HCT116 (cell line): ENCODE measurements at regions not wholly inside any gene's neighbourhood (a gene's known extent, or its start where the extent isn't known, plus 50 kb on each side); places are given as distances from the start of the nearest gene placed in this dataset.

Experiments
- ATAC-seq: fragments of 200-7000 bp; cut with Tn5 transposase; 2 replicates; pipeline ENCODE4 v1.9.1; 2020; ENCODE audit warnings: mild to moderate bottlenecking, moderate library complexity
- BruUV-seq: library from RNA; stranded (reverse); fragments of 400-500 nt; replicated peaks from 2 replicates; lab custom pipeline; 2021; lab: Mats Ljungman, UMichigan
- CTCF ChIA-PET: fragments of 300-600 bp; sonication (Branson Sonifier 250); formaldehyde crosslinking; loops from one replicate; lab custom pipeline; 2021; ENCODE audit warnings: antibody characterized with exemption; lab: Charles Lee
- POLR2A ChIA-PET: fragments of 300-600, 350-600 bp; sonication (Branson Sonifier 250); formaldehyde crosslinking; loops from one replicate; lab custom pipeline; 2021; ENCODE audit warnings: antibody characterized with exemption; lab: Charles Lee
- RAD21 ChIA-PET, 2 experiments: fragments of 300-600 bp; sonication (Branson Sonifier 250); formaldehyde crosslinking; loops; one replicate each; lab custom pipeline; 2023; ENCODE audit warnings: low total read pairs in 2 of 2; ENCODE audit not compliant: uncharacterized antibody in 2 of 2, unreplicated experiment in 2 of 2, low non-redundant PET in 1 of 2; lab: Charles Lee
- DNase-seq: peaks from one replicate; pipeline ENCODE4 v3.0.0-alpha.2; 2010; ENCODE audit warnings: low read depth, low spot score
- H2AFZ ChIP-seq: fragments of 200-600 bp; shearing (Covaris generic), sonication (generic); 2 replicates; pipeline ENCODE4 v1.6.1; 2017; ENCODE audit warnings: low read depth, mixed run types, mixed read lengths, antibody characterized with exemption, low read length; ENCODE audit not compliant: poor library complexity, severe bottlenecking
- H3K27ac ChIP-seq: 2 replicates; pipeline ENCODE4 v1.5.1; 2012; ENCODE audit warnings: low read depth, low read length
- H3K27me3 ChIP-seq: fragments of 200-600 bp; sonication (generic); 2 replicates; pipeline ENCODE4 v1.6.1; 2016; ENCODE audit warnings: mixed run types, low read length, mixed read lengths; ENCODE audit not compliant: insufficient read depth
- H3K36me3 ChIP-seq, 2 experiments: fragments of 200-500 bp in 1 of 2; fragments of 200-600 bp in 1 of 2; sonication (Bioruptor generic) in 1 of 2; sonication (generic) in 1 of 2; 2 replicates each; pipeline versions ENCODE4 v1.5.1 to v1.6.1; 2014 to 2016; ENCODE audit warnings: low read length in 2 of 2, inconsistent platforms in 1 of 2, mixed read lengths in 1 of 2, mixed run types in 1 of 2; ENCODE audit not compliant: insufficient read depth in 2 of 2, control insufficient read depth in 1 of 2
- H3K4me1 ChIP-seq, 2 experiments: fragments of 200-600 bp in 1 of 2; sonication (generic) in 1 of 2; 2 replicates each; pipeline versions ENCODE4 v1.5.1 to v1.6.1; 2012 to 2017; ENCODE audit warnings: low read length in 2 of 2, inconsistent platforms in 1 of 2, mild to moderate bottlenecking in 1 of 2, mixed read lengths in 1 of 2, mixed run types in 1 of 2, moderate library complexity in 1 of 2; ENCODE audit not compliant: insufficient read depth in 2 of 2, control insufficient read depth in 1 of 2
- H3K4me2 ChIP-seq: fragments of 200-600 bp; sonication (generic); 2 replicates; pipeline ENCODE4 v1.6.1; 2017; ENCODE audit warnings: mixed run types, low read length, mixed read lengths
- H3K4me3 ChIP-seq, 2 experiments: fragments of 200-600 bp in 1 of 2; sonication (generic) in 1 of 2; replicated peaks in 1 of 2; 2 replicates each; pipeline ENCODE4 v1.5.1; 2011 to 2016; ENCODE audit warnings: low read length in 2 of 2, control low read depth in 1 of 2, low read depth in 1 of 2, mild to moderate bottlenecking in 1 of 2, mixed read lengths in 1 of 2, mixed run types in 1 of 2
- H3K79me2 ChIP-seq: fragments of 200-600 bp; sonication (generic); 2 replicates; pipeline ENCODE4 v1.6.1; 2017; ENCODE audit warnings: mild to moderate bottlenecking, mixed run types, low read length, moderate library complexity, mixed read lengths; ENCODE audit not compliant: insufficient read depth
- H3K9ac ChIP-seq: fragments of 200-600 bp; sonication (generic); 2 replicates; pipeline ENCODE4 v1.6.1; 2016; ENCODE audit warnings: low read length, mixed read lengths
- H3K9me2 ChIP-seq: fragments of 200-600 bp; sonication (generic), shearing (Covaris generic); 2 replicates; pipeline ENCODE4 v1.6.1; 2017; ENCODE audit warnings: mixed run types, mild to moderate bottlenecking, moderate library complexity; ENCODE audit not compliant: insufficient read depth
- H3K9me3 ChIP-seq, 2 experiments: fragments of 200-500 bp in 1 of 2; fragments of 200-600 bp in 1 of 2; sonication (Bioruptor generic) in 1 of 2; sonication (generic) in 1 of 2; 2 replicates each; pipeline ENCODE4 v1.6.1; 2014 to 2017; ENCODE audit warnings: low read length in 2 of 2, mixed read lengths in 2 of 2, inconsistent platforms in 1 of 2, low read depth in 1 of 2, mild to moderate bottlenecking in 1 of 2, mixed run types in 1 of 2, moderate library complexity in 1 of 2; ENCODE audit not compliant: control insufficient read depth in 1 of 2, insufficient read depth in 1 of 2
- H4K20me1 ChIP-seq: fragments of 200-600 bp; sonication (generic), shearing (Covaris generic); 2 replicates; pipeline ENCODE4 v1.6.1; 2017; ENCODE audit warnings: mixed run types, mild to moderate bottlenecking, moderate library complexity; ENCODE audit not compliant: insufficient read depth
- EZH2 ChIP-seq: fragments of 200-600 bp; sonication (generic); IDR thresholded peaks from 2 replicates; pipeline ENCODE4 v1.6.1; 2017; ENCODE audit warnings: antibody characterized with exemption, mixed run types
- EZH2phosphoT487 ChIP-seq: fragments of 200-600 bp; IDR thresholded peaks from 2 replicates; pipeline ENCODE4 v1.6.1; 2018; ENCODE audit warnings: antibody characterized with exemption, borderline replicate concordance
- FOSL1 ChIP-seq: IDR thresholded peaks from 2 replicates; pipeline ENCODE4 v1.6.1; 2012; ENCODE audit warnings: low read depth
- POLR2AphosphoS5 ChIP-seq: IDR thresholded peaks from 2 replicates; pipeline ENCODE4 v1.6.1; 2011; ENCODE audit warnings: mild to moderate bottlenecking, low read depth, low read length, moderate library complexity
- SRF ChIP-seq: IDR thresholded peaks from 2 replicates; pipeline ENCODE4 v1.6.1; 2012; ENCODE audit warnings: low read depth
- TCF7L2 ChIP-seq: IDR thresholded peaks from 2 replicates; pipeline ENCODE4 v1.7.0; 2011; ENCODE audit warnings: borderline replicate concordance, inconsistent platforms; ENCODE audit not compliant: insufficient read depth, insufficient read length; ENCODE audit errors: extremely low read depth
- YY1 ChIP-seq: IDR thresholded peaks from 2 replicates; pipeline ENCODE4 v1.6.1; 2011; ENCODE audit warnings: low read length, low read depth, moderate library complexity, mild to moderate bottlenecking; ENCODE audit not compliant: insufficient replicate concordance; ENCODE audit errors: extremely low read depth
- ZNF274 ChIP-seq: fragments of 200-500 bp; sonication (Bioruptor generic); IDR thresholded peaks from 2 replicates; pipeline ENCODE4 v1.6.1; 2014; ENCODE audit warnings: mild to moderate bottlenecking, low read depth, low read length, inconsistent platforms
- intact Hi-C: fragments of 100-400 bp; cut with micrococcal nuclease; formaldehyde crosslinking; loops from 2 replicates; pipeline ENCODE4 v1.10.0; 2022
- TF ChIP-seq, protein P1 (sequence below): IDR thresholded peaks from 2 replicates; pipeline ENCODE4 v1.6.1; 2012; ENCODE audit warnings: low read depth
- TF ChIP-seq, protein P2 (sequence below): IDR thresholded peaks from 2 replicates; pipeline ENCODE4 v1.6.1; 2011; ENCODE audit warnings: mild to moderate bottlenecking, low read length, moderate library complexity; ENCODE audit not compliant: insufficient replicate concordance; ENCODE audit errors: extremely low read depth

DNA sequence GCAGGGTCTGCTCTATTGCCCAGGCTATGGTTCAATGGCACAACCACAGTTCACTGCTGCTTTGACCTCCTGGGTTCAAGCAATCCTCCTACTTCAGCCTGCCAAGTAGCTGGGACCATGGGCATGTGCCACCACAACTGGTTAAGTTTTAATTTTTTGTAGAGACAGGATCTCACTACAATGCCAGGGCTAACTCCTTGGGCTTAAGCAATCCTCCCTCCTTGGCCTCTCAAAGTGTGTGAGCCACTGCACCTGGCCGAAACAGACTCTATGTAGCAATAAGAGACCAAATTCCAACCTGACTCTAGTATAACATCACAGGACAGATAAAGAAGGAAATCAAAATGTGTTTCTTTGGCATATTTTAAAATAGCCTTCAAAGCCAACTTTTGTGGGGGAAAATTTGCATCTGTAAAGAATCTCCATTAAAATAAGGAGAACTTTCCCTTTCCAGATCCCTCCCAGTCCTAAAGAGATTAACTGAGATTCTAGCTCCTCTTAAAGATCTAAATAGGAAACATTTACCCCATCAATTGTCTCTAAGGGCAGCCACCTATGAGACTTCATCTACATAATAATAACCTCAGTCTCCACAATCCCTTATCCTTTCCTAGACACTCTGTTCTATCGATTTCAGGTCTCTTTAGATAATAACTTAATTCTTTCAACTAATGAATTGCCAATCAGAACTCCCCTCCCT is 94.7 kb upstream of the PLCB4 start:
- Histone ChIP-seq H3K4me2 (no peak overlapping the region), H3K9me3 (no peaks in the 10 kb centered on the region)
- POLR2A ChIA-PET, result no interaction called here

More for the DNA sequence above, 94.7 kb upstream of the PLCB4 start:
- no peak overlapping the region for H3K9ac ChIP-seq
- no peak overlapping the region for H3K4me3 ChIP-seq
- H3K9me2 ChIP-seq, result no peaks in the 10 kb centered on the region
- no peak for DNase-seq
- no peak overlapping the region for H3K27ac ChIP-seq
- BruUV-seq, result no TSS peak
- CTCF ChIA-PET, result no interaction called here
- intact Hi-C loops, result no loop called here
- no peak for ATAC-seq
- RAD21 ChIA-PET, result no interaction called here
- TF ChIP-seq, protein P1, sequence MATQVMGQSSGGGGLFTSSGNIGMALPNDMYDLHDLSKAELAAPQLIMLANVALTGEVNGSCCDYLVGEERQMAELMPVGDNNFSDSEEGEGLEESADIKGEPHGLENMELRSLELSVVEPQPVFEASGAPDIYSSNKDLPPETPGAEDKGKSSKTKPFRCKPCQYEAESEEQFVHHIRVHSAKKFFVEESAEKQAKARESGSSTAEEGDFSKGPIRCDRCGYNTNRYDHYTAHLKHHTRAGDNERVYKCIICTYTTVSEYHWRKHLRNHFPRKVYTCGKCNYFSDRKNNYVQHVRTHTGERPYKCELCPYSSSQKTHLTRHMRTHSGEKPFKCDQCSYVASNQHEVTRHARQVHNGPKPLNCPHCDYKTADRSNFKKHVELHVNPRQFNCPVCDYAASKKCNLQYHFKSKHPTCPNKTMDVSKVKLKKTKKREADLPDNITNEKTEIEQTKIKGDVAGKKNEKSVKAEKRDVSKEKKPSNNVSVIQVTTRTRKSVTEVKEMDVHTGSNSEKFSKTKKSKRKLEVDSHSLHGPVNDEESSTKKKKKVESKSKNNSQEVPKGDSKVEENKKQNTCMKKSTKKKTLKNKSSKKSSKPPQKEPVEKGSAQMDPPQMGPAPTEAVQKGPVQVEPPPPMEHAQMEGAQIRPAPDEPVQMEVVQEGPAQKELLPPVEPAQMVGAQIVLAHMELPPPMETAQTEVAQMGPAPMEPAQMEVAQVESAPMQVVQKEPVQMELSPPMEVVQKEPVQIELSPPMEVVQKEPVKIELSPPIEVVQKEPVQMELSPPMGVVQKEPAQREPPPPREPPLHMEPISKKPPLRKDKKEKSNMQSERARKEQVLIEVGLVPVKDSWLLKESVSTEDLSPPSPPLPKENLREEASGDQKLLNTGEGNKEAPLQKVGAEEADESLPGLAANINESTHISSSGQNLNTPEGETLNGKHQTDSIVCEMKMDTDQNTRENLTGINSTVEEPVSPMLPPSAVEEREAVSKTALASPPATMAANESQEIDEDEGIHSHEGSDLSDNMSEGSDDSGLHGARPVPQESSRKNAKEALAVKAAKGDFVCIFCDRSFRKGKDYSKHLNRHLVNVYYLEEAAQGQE, result no peak
- TF ChIP-seq TCF7L2 (no peak), POLR2AphosphoS5 (no peak), SRF (no peak), FOSL1 (no peak), ZNF274 (no peak), EZH2phosphoT487 (no peak), EZH2 (no peak), YY1 (no peak)
- TF ChIP-seq, protein P2, sequence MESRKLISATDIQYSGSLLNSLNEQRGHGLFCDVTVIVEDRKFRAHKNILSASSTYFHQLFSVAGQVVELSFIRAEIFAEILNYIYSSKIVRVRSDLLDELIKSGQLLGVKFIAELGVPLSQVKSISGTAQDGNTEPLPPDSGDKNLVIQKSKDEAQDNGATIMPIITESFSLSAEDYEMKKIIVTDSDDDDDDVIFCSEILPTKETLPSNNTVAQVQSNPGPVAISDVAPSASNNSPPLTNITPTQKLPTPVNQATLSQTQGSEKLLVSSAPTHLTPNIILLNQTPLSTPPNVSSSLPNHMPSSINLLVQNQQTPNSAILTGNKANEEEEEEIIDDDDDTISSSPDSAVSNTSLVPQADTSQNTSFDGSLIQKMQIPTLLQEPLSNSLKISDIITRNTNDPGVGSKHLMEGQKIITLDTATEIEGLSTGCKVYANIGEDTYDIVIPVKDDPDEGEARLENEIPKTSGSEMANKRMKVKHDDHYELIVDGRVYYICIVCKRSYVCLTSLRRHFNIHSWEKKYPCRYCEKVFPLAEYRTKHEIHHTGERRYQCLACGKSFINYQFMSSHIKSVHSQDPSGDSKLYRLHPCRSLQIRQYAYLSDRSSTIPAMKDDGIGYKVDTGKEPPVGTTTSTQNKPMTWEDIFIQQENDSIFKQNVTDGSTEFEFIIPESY, result no peak
- no peaks in the 10 kb centered on the region for H3K4me1 ChIP-seq
- no peaks in the 10 kb centered on the region for H3K79me2 ChIP-seq
- no peaks in the 10 kb centered on the region for H3K27me3 ChIP-seq
- H3K36me3 ChIP-seq, result no peaks in the 10 kb centered on the region
- no peak overlapping the region for H2AFZ ChIP-seq
- no peaks in the 10 kb centered on the region for H4K20me1 ChIP-seq
